Upper lobe of left lung (tissue), 6 donors: ENCODE measurements at regions not wholly inside any gene's neighbourhood (a gene's known extent, or its start where the extent isn't known, plus 50 kb on each side); places are given as distances from the start of the nearest gene placed in this dataset.

ENCODE experiments used
- ATAC-seq, 2 donors: fragments of 200-7000 bp; cut with Tn5 transposase; one replicate each; pipeline ENCODE4 v1.9.1; 2022; ENCODE audit warnings: mild to moderate bottlenecking in 2 of 2, moderate library complexity in 2 of 2; ENCODE audit not compliant: low FRiP score in 2 of 2
- DNase-seq, 2 donors: peaks; one replicate each; pipeline ENCODE4 v3.0.0-alpha.2; 2019 to 2020
- H3K27ac ChIP-seq, 4 donors: fragments of 200-600 bp; sonication (generic); one replicate each; pipeline ENCODE4 v1.5.1; 2016 to 2019
- H3K27me3 ChIP-seq, 4 donors: fragments of 200-600 bp; sonication (generic); one replicate each; pipeline ENCODE4 v1.5.1; 2017 to 2019
- H3K36me3 ChIP-seq, 4 donors: fragments of 200-600 bp; sonication (generic); one replicate each; pipeline ENCODE4 v1.5.1; 2016 to 2019
- H3K4me1 ChIP-seq, 4 donors: fragments of 200-600 bp; sonication (generic); one replicate each; pipeline ENCODE4 v1.5.1; 2018 to 2019
- H3K4me3 ChIP-seq, 4 donors: fragments of 200-600 bp; sonication (generic); one replicate each; pipeline ENCODE4 v1.5.1; 2017 to 2019; ENCODE audit warnings: mild to moderate bottlenecking in 2 of 4, moderate library complexity in 1 of 4
- H3K9me3 ChIP-seq, 4 donors: fragments of 200-600 bp; sonication (generic); one replicate each; pipeline ENCODE4 v1.5.1; 2018 to 2019
- EP300 ChIP-seq, 4 donors: sonication (generic); formaldehyde crosslinking; IDR thresholded peaks; one replicate each; pipeline ENCODE4 v1.5.1; 2017; ENCODE audit warnings: antibody characterized with exemption in 4 of 4, control low read depth in 2 of 4
- POLR2A ChIP-seq, 4 donors: fragments of 450-650 bp; IDR thresholded peaks; one replicate each; pipeline ENCODE4 v1.5.1; 2016 to 2017; ENCODE audit warnings: antibody characterized with exemption in 4 of 4, mild to moderate bottlenecking in 2 of 4
- POLR2AphosphoS5 ChIP-seq, 2 donors: sonication (generic); formaldehyde crosslinking; IDR thresholded peaks; one replicate each; pipeline ENCODE4 v1.5.1; 2017; ENCODE audit warnings: antibody characterized with exemption in 2 of 2
- WGBS, 2 donors: methylation state at CpG; one replicate each; pipeline ENCODE4 v1.1.5; 2017 to 2018; 5-methylcytosine and 5-hydroxymethylcytosine counted together
- TF ChIP-seq, protein P1 (sequence below), 6 experiments: fragments of 450-650 bp in 4 of 6; fragments of 200-600 bp in 2 of 6; sonication (generic) in 2 of 6; IDR thresholded peaks; one replicate each; pipeline ENCODE4 v1.5.1; 2016 to 2019; ENCODE audit warnings: antibody characterized with exemption in 6 of 6
- donor health status: DM: no; HTN: no; CAD: no; lungs with moderate emphysema.
- donor health status: DM: no; HTN: yes; CAD: no; lungs with severe emphysema.

DNA sequence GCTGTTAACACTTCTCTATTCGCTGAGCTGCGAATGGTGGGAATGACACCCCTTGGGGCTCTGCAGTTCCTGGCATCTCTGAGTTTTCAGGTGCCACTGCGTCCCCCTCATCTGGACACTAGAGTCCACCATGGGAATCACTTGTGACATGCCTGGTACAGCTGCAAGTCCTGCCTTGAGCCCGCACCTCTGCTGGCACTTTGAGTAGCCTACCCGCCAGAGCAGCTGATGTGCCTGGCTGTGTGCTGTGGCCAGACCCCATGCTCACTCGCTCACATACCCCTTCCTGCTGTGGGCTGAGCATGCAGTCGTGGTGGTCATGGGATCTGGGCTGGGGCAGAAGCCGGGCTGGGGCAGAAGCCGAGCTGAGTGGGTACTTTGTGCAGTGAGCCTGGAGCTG lies 117.6 kb downstream of the RND3 start:
- H3K4me3 ChIP-seq, result no peak overlapping the region
- no peaks in the 10 kb centered on the region for H3K27me3 ChIP-seq
- TF ChIP-seq POLR2A (IDR thresholded peaks at IDR 0.05) (no peak), EP300 (IDR thresholded peaks at IDR 0.05) (no peak), POLR2AphosphoS5 (IDR thresholded peaks at IDR 0.05) (no peak)
- TF ChIP-seq, protein P1, sequence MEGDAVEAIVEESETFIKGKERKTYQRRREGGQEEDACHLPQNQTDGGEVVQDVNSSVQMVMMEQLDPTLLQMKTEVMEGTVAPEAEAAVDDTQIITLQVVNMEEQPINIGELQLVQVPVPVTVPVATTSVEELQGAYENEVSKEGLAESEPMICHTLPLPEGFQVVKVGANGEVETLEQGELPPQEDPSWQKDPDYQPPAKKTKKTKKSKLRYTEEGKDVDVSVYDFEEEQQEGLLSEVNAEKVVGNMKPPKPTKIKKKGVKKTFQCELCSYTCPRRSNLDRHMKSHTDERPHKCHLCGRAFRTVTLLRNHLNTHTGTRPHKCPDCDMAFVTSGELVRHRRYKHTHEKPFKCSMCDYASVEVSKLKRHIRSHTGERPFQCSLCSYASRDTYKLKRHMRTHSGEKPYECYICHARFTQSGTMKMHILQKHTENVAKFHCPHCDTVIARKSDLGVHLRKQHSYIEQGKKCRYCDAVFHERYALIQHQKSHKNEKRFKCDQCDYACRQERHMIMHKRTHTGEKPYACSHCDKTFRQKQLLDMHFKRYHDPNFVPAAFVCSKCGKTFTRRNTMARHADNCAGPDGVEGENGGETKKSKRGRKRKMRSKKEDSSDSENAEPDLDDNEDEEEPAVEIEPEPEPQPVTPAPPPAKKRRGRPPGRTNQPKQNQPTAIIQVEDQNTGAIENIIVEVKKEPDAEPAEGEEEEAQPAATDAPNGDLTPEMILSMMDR (IDR thresholded peaks at IDR 0.05), result no peak
- no peaks in the 10 kb centered on the region for H3K4me1 ChIP-seq
- 90 to 100% methylated on average over 4 to 9 of the region's 9 CpGs for WGBS, 2 donors
- H3K27ac ChIP-seq, result no peak overlapping the region
- no peaks in the 10 kb centered on the region for H3K36me3 ChIP-seq
- ATAC-seq (no peak), DNase-seq (peak in 1 of 2 donors; percentile 17)
- H3K9me3 ChIP-seq, result no peaks in the 10 kb centered on the region

DNA sequence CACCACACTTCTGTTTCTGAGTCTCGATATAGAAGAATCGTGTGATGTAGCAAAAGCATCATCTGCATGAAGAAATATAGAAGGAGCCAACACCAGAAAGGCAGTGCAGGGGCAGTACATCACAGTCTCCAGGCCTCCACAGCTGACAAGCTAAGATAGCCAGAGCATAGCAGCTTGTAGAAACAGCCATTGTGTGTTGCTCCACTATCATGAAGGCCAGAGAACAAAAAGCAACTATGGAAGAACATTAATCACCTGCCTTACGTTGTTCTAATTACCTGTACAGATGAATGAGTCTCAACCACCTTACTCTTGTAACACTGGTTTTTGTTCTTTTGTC lies 129.0 kb downstream of the RND3 start:
- Histone ChIP-seq H3K27me3 (no peaks in the 10 kb centered on the region), H3K4me3 (no peak overlapping the region), H3K9me3 (no peaks in the 10 kb centered on the region), H3K36me3 (no peaks in the 10 kb centered on the region), H3K27ac (no peak overlapping the region), H3K4me1 (no peaks in the 10 kb centered on the region)
- ATAC-seq, result no peak
- no peak for DNase-seq
- 77 to 90% methylated on average over 3 of the region's 3 CpGs for WGBS, 2 donors
- TF ChIP-seq POLR2AphosphoS5 (IDR thresholded peaks at IDR 0.05) (no peak), POLR2A (IDR thresholded peaks at IDR 0.05) (no peak), EP300 (IDR thresholded peaks at IDR 0.05) (no peak)
- TF ChIP-seq, protein P1 (IDR thresholded peaks at IDR 0.05), result no peak

DNA sequence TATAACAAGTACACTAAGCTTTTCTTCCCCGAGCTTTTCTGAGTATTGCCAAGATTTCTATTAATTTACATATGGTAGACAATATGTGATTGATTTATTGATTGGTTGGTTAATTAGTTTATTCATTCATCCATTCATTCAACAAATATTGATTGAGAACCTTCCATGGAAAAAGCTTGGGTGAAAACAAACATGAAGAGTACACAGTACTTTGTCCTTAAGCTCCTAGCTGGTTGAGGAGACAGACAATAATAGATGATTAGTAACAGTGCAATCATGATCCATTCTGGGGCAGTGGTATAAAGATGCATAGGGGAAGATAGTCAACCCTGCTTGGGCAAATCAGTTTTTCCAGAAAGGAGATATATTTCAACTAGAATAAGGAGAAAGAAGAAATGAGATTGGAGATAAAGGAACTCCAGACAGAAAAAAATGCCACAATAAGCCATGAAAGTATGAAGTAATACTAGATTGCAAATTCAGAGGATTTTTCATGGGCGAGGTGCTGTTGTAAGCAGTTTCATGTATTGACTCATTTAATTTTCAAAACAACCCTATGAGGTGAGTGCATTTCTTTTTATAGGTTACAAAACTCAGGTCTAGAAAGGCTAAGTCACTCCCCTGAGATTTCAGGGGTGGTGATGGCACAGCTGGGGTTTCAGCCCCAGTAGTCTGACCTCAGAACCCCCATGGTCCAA lies 129.5 kb downstream of the RND3 start:
- peak in 1 of 2 donors; percentile 17 for ATAC-seq

DNA sequence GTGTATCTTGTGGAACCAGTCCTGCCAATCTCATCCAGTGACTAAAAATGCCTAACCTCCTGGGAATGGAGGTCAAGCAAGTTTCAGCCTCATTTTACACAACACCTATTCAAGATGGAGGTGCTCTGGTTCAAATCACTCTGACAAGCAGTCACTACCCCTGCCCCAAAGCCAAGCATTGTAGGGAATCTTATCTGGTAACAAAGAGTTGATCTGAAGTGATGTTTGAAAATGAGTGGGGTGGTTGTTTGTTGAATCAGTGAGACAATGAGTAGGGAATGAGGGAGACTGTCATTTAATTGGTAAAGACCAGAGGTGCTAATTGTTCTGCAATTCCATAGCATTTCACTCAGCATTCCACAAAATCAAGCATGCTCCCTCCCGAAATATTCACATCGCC lies 132.0 kb downstream of the RND3 start:
- 87 to 94% methylated on average over 2 of the region's 2 CpGs for WGBS, 2 donors
- Histone ChIP-seq H3K4me1 (no peaks in the 10 kb centered on the region), H3K27ac (no peak overlapping the region), H3K4me3 (no peak overlapping the region), H3K27me3 (no peaks in the 10 kb centered on the region), H3K9me3 (no peaks in the 10 kb centered on the region), H3K36me3 (no peaks in the 10 kb centered on the region)
- no peak for DNase-seq
- ATAC-seq, result no peak
- TF ChIP-seq, protein P1 (IDR thresholded peaks at IDR 0.05), result no peak
- TF ChIP-seq POLR2A (IDR thresholded peaks at IDR 0.05), result no peak
- no peak for TF ChIP-seq POLR2AphosphoS5 (IDR thresholded peaks at IDR 0.05)
- no peak for TF ChIP-seq EP300 (IDR thresholded peaks at IDR 0.05)

More for the DNA sequence above, 129.5 kb downstream of the RND3 start:
- TF ChIP-seq, protein P1 (IDR thresholded peaks at IDR 0.05), result no peak
- no peak for TF ChIP-seq POLR2AphosphoS5 (IDR thresholded peaks at IDR 0.05)
- no peak for TF ChIP-seq EP300 (IDR thresholded peaks at IDR 0.05)
- TF ChIP-seq POLR2A (IDR thresholded peaks at IDR 0.05), result no peak
- Histone ChIP-seq H3K36me3 (no peaks in the 10 kb centered on the region), H3K9me3 (no peaks in the 10 kb centered on the region), H3K4me3 (no peak overlapping the region), H3K27me3 (no peaks in the 10 kb centered on the region), H3K27ac (no peak overlapping the region), H3K4me1 (no peaks in the 10 kb centered on the region)
- 47 to 70% methylated on average over 2 of the region's 2 CpGs for WGBS, 2 donors
- no peak for DNase-seq

DNA sequence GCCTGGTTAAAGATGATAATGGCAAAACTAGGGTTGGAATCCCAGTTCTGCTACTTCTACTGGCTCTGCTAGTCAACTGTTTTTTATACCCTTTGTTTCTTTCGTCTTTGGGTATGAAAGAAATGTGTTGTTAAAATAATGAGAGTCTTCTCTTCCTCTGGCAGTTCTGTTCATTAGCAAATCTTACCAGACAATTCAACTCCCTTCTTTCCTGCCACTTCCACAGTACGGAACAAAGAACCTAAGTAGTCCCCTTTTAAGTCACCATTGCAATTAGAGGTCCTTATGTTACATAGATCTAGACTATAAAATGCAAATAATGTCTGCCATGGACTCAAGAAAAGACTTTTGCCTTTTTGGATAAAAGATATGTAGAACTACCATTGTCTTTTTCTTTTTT lies 134.1 kb downstream of the RND3 start:
- Histone ChIP-seq H3K4me1 (no peaks in the 10 kb centered on the region), H3K27me3 (no peaks in the 10 kb centered on the region), H3K27ac (no peak overlapping the region), H3K9me3 (no peaks in the 10 kb centered on the region), H3K36me3 (no peaks in the 10 kb centered on the region), H3K4me3 (no peak overlapping the region)
- ATAC-seq, result no peak
- WGBS, 2 donors, result 78 to 86% methylated on average over 2 of the region's 2 CpGs
- no peak for TF ChIP-seq POLR2AphosphoS5 (IDR thresholded peaks at IDR 0.05)
- no peak for DNase-seq
